ENCODE measurements at regions not wholly inside any gene's neighbourhood (a gene's known extent, or its start where the extent isn't known, plus 50 kb on each side); places are given as distances from the start of the nearest gene placed in this dataset.
"Not testable (repeated sequence)": the region's sequence is repeated elsewhere in the genome, so short reads cannot be mapped to it uniquely, and the experiment has no call there.

GRCh38 chr1:143694085-143694484 lies 277.7 kb downstream of the FAM72C start:
- Histone ChIP-seq H3K27me3 (ENCODE audit: control insufficient read depth in 1 of 2, insufficient read depth in 2 of 2, low read length in 2 of 2) (peaks cover 29 to 32% of the 10 kb centered on the region in 2 donors), H3K4me1 (ENCODE audit: control insufficient read depth, insufficient read depth, low read length) (no peaks in the 10 kb centered on the region), H3K4me3 (ENCODE audit: low read length in 2 of 2) (no peak overlapping the region), H3K36me3 (ENCODE audit: control insufficient read depth in 2 of 2, insufficient read depth in 2 of 2, low read length in 2 of 2) (no peaks in the 10 kb centered on the region), H3K9me3 (ENCODE audit: control insufficient read depth in 2 of 2, low read length in 2 of 2) (peaks cover 0 to 3% of the 10 kb centered on the region in 2 donors), H3K27ac (ENCODE audit: low read length) (no peak overlapping the region), H3K9ac (ENCODE audit: low read length in 2 of 2) (no peak overlapping the region)

GRCh38 chr1:143691971-143692529 lies 279.7 kb downstream of the FAM72C start:
- H3K27me3 ChIP-seq (ENCODE audit: control insufficient read depth in 1 of 2, insufficient read depth in 2 of 2, low read length in 2 of 2), result peaks cover 18 to 19% of the 10 kb centered on the region in 2 donors
- H3K9ac ChIP-seq (ENCODE audit: low read length in 2 of 2), result no peak overlapping the region
- no peaks in the 10 kb centered on the region for H3K36me3 ChIP-seq (ENCODE audit: control insufficient read depth in 2 of 2, insufficient read depth in 2 of 2, low read length in 2 of 2)

GRCh38 chr1:143691400-143691891 lies 280.3 kb downstream of the FAM72C start:
- Histone ChIP-seq H3K4me1 (ENCODE audit: control insufficient read depth, insufficient read depth, low read length) (no peaks in the 10 kb centered on the region), H3K9me3 (ENCODE audit: control insufficient read depth in 2 of 2, low read length in 2 of 2) (peaks cover 0 to 3% of the 10 kb centered on the region in 2 donors), H3K27ac (ENCODE audit: low read length) (no peak overlapping the region), H3K36me3 (ENCODE audit: control insufficient read depth in 2 of 2, insufficient read depth in 2 of 2, low read length in 2 of 2) (no peaks in the 10 kb centered on the region), H3K9ac (ENCODE audit: low read length in 2 of 2) (no peak overlapping the region), H3K4me3 (ENCODE audit: low read length in 2 of 2) (no peak overlapping the region), H3K27me3 (ENCODE audit: control insufficient read depth in 1 of 2, insufficient read depth in 2 of 2, low read length in 2 of 2) (peaks cover 14 to 17% of the 10 kb centered on the region in 2 donors)

More at GRCh38 chr1:143691971-143692529, 279.7 kb downstream of the FAM72C start:
- H3K4me3 ChIP-seq (ENCODE audit: low read length in 2 of 2), result no peak overlapping the region
- H3K27ac ChIP-seq (ENCODE audit: low read length), result no peak overlapping the region
- H3K9me3 ChIP-seq (ENCODE audit: control insufficient read depth in 2 of 2, low read length in 2 of 2), result peaks cover 0 to 3% of the 10 kb centered on the region in 2 donors
- H3K4me1 ChIP-seq (ENCODE audit: control insufficient read depth, insufficient read depth, low read length), result no peaks in the 10 kb centered on the region

GRCh38 chr1:143689781-143690180 lies 282.0 kb downstream of the FAM72C start:
- H3K4me3 ChIP-seq (ENCODE audit: low read length in 2 of 2), result no peak overlapping the region
- no peak overlapping the region for H3K27ac ChIP-seq (ENCODE audit: low read length)
- peaks cover 0 to 3% of the 10 kb centered on the region in 2 donors for H3K9me3 ChIP-seq (ENCODE audit: control insufficient read depth in 2 of 2, low read length in 2 of 2)
- no peaks in the 10 kb centered on the region for H3K36me3 ChIP-seq (ENCODE audit: control insufficient read depth in 2 of 2, insufficient read depth in 2 of 2, low read length in 2 of 2)
- no peaks in the 10 kb centered on the region for H3K4me1 ChIP-seq (ENCODE audit: control insufficient read depth, insufficient read depth, low read length)
- peaks cover 14 to 17% of the 10 kb centered on the region in 2 donors for H3K27me3 ChIP-seq (ENCODE audit: control insufficient read depth in 1 of 2, insufficient read depth in 2 of 2, low read length in 2 of 2)
- no peak overlapping the region for H3K9ac ChIP-seq (ENCODE audit: low read length in 2 of 2)

GRCh38 chr1:143680304-143680703 lies 291.5 kb downstream of the FAM72C start:
- H3K27me3 ChIP-seq (ENCODE audit: control insufficient read depth in 1 of 2, insufficient read depth in 2 of 2, low read length in 2 of 2), result peaks cover 6 to 12% of the 10 kb centered on the region in 2 donors

GRCh38 chr1:143672983-143673382 lies 298.8 kb downstream of the FAM72C start:
- H3K9ac ChIP-seq (ENCODE audit: low read length in 2 of 2), result no peak overlapping the region
- no peaks in the 10 kb centered on the region for H3K36me3 ChIP-seq (ENCODE audit: control insufficient read depth in 2 of 2, insufficient read depth in 2 of 2, low read length in 2 of 2)
- H3K9me3 ChIP-seq (ENCODE audit: control insufficient read depth in 2 of 2, low read length in 2 of 2), result peaks cover 0 to 1% of the 10 kb centered on the region in 2 donors
- no peaks in the 10 kb centered on the region for H3K4me1 ChIP-seq (ENCODE audit: control insufficient read depth, insufficient read depth, low read length)
- H3K27me3 ChIP-seq (ENCODE audit: control insufficient read depth in 1 of 2, insufficient read depth in 2 of 2, low read length in 2 of 2), result peaks cover 13 to 17% of the 10 kb centered on the region in 2 donors
- no peak overlapping the region for H3K4me3 ChIP-seq (ENCODE audit: low read length in 2 of 2)
- H3K27ac ChIP-seq (ENCODE audit: low read length), result no peak overlapping the region

More at GRCh38 chr1:143680304-143680703, 291.5 kb downstream of the FAM72C start:
- H3K4me1 ChIP-seq (ENCODE audit: control insufficient read depth, insufficient read depth, low read length), result no peaks in the 10 kb centered on the region
- no peak overlapping the region for H3K9ac ChIP-seq (ENCODE audit: low read length in 2 of 2)
- no peak overlapping the region for H3K4me3 ChIP-seq (ENCODE audit: low read length in 2 of 2)
- H3K27ac ChIP-seq (ENCODE audit: low read length), result no peak overlapping the region
- H3K9me3 ChIP-seq (ENCODE audit: control insufficient read depth in 2 of 2, low read length in 2 of 2), result peaks cover 0 to 2% of the 10 kb centered on the region in 2 donors
- no peaks in the 10 kb centered on the region for H3K36me3 ChIP-seq (ENCODE audit: control insufficient read depth in 2 of 2, insufficient read depth in 2 of 2, low read length in 2 of 2)

GRCh38 chr1:143667730-143668129 lies 304.1 kb downstream of the FAM72C start:
- Histone ChIP-seq H3K4me3 (ENCODE audit: low read length in 2 of 2) (no peak overlapping the region), H3K27me3 (ENCODE audit: control insufficient read depth in 1 of 2, insufficient read depth in 2 of 2, low read length in 2 of 2) (peaks cover 30 to 31% of the 10 kb centered on the region in 2 donors), H3K4me1 (ENCODE audit: control insufficient read depth, insufficient read depth, low read length) (no peaks in the 10 kb centered on the region), H3K9me3 (ENCODE audit: control insufficient read depth in 2 of 2, low read length in 2 of 2) (peaks cover 3 to 5% of the 10 kb centered on the region in 2 donors), H3K9ac (ENCODE audit: low read length in 2 of 2) (no peak overlapping the region), H3K27ac (ENCODE audit: low read length) (no peak overlapping the region), H3K36me3 (ENCODE audit: control insufficient read depth in 2 of 2, insufficient read depth in 2 of 2, low read length in 2 of 2) (no peaks in the 10 kb centered on the region)

GRCh38 chr1:143666851-143667250 lies 304.9 kb downstream of the FAM72C start:
- H3K9me3 ChIP-seq (ENCODE audit: control insufficient read depth in 2 of 2, low read length in 2 of 2), result peaks cover 3 to 5% of the 10 kb centered on the region in 2 donors
- peaks cover 31 to 34% of the 10 kb centered on the region in 2 donors for H3K27me3 ChIP-seq (ENCODE audit: control insufficient read depth in 1 of 2, insufficient read depth in 2 of 2, low read length in 2 of 2)
- no peaks in the 10 kb centered on the region for H3K4me1 ChIP-seq (ENCODE audit: control insufficient read depth, insufficient read depth, low read length)
- H3K4me3 ChIP-seq (ENCODE audit: low read length in 2 of 2), result no peak overlapping the region
- H3K27ac ChIP-seq (ENCODE audit: low read length), result no peak overlapping the region
- no peaks in the 10 kb centered on the region for H3K36me3 ChIP-seq (ENCODE audit: control insufficient read depth in 2 of 2, insufficient read depth in 2 of 2, low read length in 2 of 2)
- H3K9ac ChIP-seq (ENCODE audit: low read length in 2 of 2), result no peak overlapping the region

- Histone ChIP-seq H3K4me1 (ENCODE audit: control insufficient read depth, insufficient read depth, low read length) (peaks cover 4% of the 10 kb centered on the region), H3K27me3 (ENCODE audit: control insufficient read depth in 1 of 2, insufficient read depth in 2 of 2, low read length in 2 of 2) (peaks cover 41 to 47% of the 10 kb centered on the region in 2 donors), H3K9ac (ENCODE audit: low read length in 2 of 2) (no peak overlapping the region), H3K27ac (ENCODE audit: low read length) (no peak overlapping the region), H3K36me3 (ENCODE audit: control insufficient read depth in 2 of 2, insufficient read depth in 2 of 2, low read length in 2 of 2) (no peaks in the 10 kb centered on the region), H3K4me3 (ENCODE audit: low read length in 2 of 2) (no peak overlapping the region), H3K9me3 (ENCODE audit: control insufficient read depth in 2 of 2, low read length in 2 of 2) (peaks cover 3 to 5% of the 10 kb centered on the region in 2 donors)
Observed at GRCh38 chr1:143665606-143666005, 306.2 kb downstream of the FAM72C start.

- peaks cover 47 to 63% of the 10 kb centered on the region in 2 donors for H3K27me3 ChIP-seq (ENCODE audit: control insufficient read depth in 1 of 2, insufficient read depth in 2 of 2, low read length in 2 of 2)
- not testable (repeated sequence) for H3K36me3 ChIP-seq (ENCODE audit: control insufficient read depth in 2 of 2, insufficient read depth in 2 of 2, low read length in 2 of 2); H3K4me1 ChIP-seq (ENCODE audit: control insufficient read depth, insufficient read depth, low read length)
Observed at GRCh38 chr1:143663056-143663455, 308.7 kb downstream of the FAM72C start.

GRCh38 chr1:143661418-143662101 lies 310.2 kb downstream of the FAM72C start:
- H3K4me3 ChIP-seq (ENCODE audit: low read length in 2 of 2), result peak overlapping the region; percentile 62
- peaks cover 4% of the 10 kb centered on the region for H3K4me1 ChIP-seq (ENCODE audit: control insufficient read depth, insufficient read depth, low read length)
- H3K27ac ChIP-seq (ENCODE audit: low read length), result no peak overlapping the region
- H3K9me3 ChIP-seq (ENCODE audit: control insufficient read depth in 2 of 2, low read length in 2 of 2), result peaks cover 0 to 8% of the 10 kb centered on the region in 2 donors
- no peak overlapping the region for H3K9ac ChIP-seq (ENCODE audit: low read length in 2 of 2)
- no peaks in the 10 kb centered on the region for H3K36me3 ChIP-seq (ENCODE audit: control insufficient read depth in 2 of 2, insufficient read depth in 2 of 2, low read length in 2 of 2)
- H3K27me3 ChIP-seq (ENCODE audit: control insufficient read depth in 1 of 2, insufficient read depth in 2 of 2, low read length in 2 of 2), result peaks cover 40 to 57% of the 10 kb centered on the region in 2 donors

More at GRCh38 chr1:143663056-143663455, 308.7 kb downstream of the FAM72C start:
- H3K4me3 ChIP-seq (ENCODE audit: low read length in 2 of 2); H3K9me3 ChIP-seq (ENCODE audit: control insufficient read depth in 2 of 2, low read length in 2 of 2); H3K27ac ChIP-seq (ENCODE audit: low read length); H3K9ac ChIP-seq (ENCODE audit: low read length in 2 of 2): not testable (repeated sequence)

All from stomach smooth muscle (tissue), 2 donors.